ENCODE measurements at regions not wholly inside any gene's neighbourhood (a gene's known extent, or its start where the extent isn't known, plus 50 kb on each side); places are given as distances from the start of the nearest gene placed in this dataset.

GRCh38 chr5:61654876-61655275, 322.8 kb downstream of the ZSWIM6 start:
- Histone ChIP-seq H3K27me3 (ENCODE audit: insufficient read depth, low read length) (peaks cover 3% of the 10 kb centered on the region; the same call in 1 of the 2 replicates), H3K9me3 (ENCODE audit: insufficient read depth, low read depth, low read length) (no peaks in the 10 kb centered on the region), H3K4me1 (ENCODE audit: insufficient read depth, low read length) (peaks cover 12% of the 10 kb centered on the region), H3K36me3 (ENCODE audit: insufficient read depth, low read length) (no peaks in the 10 kb centered on the region), H3K9ac (ENCODE audit: low read depth, low read length) (no peak overlapping the region), H3K4me3 (ENCODE audit: low read length) (no peak overlapping the region), H3K27ac (ENCODE audit: low read depth, low read length) (no peak overlapping the region)
- 95% methylated on average over 2 of the region's 2 CpGs for WGBS

- Histone ChIP-seq H3K36me3 (ENCODE audit: insufficient read depth, low read length) (no peaks in the 10 kb centered on the region), H3K4me3 (ENCODE audit: low read length) (no peak overlapping the region), H3K9ac (ENCODE audit: low read depth, low read length) (no peak overlapping the region), H3K9me3 (ENCODE audit: insufficient read depth, low read depth, low read length) (no peaks in the 10 kb centered on the region), H3K27me3 (ENCODE audit: insufficient read depth, low read length) (peaks cover 8% of the 10 kb centered on the region; the same call in 1 of the 2 replicates), H3K4me1 (ENCODE audit: insufficient read depth, low read length) (peaks cover 13% of the 10 kb centered on the region), H3K27ac (ENCODE audit: low read depth, low read length) (no peak overlapping the region)
- WGBS: 95% methylated on average over 7 of the region's 7 CpGs
Measured at GRCh38 chr5:61657010-61657409, 325.0 kb downstream of the ZSWIM6 start.

GRCh38 chr5:61657686-61658085, 325.6 kb downstream of the ZSWIM6 start:
- Histone ChIP-seq H3K9ac (ENCODE audit: low read depth, low read length) (no peak overlapping the region), H3K4me3 (ENCODE audit: low read length) (no peak overlapping the region), H3K27me3 (ENCODE audit: insufficient read depth, low read length) (peaks cover 8% of the 10 kb centered on the region; the same call in 1 of the 2 replicates), H3K27ac (ENCODE audit: low read depth, low read length) (no peak overlapping the region), H3K9me3 (ENCODE audit: insufficient read depth, low read depth, low read length) (no peaks in the 10 kb centered on the region), H3K36me3 (ENCODE audit: insufficient read depth, low read length) (no peaks in the 10 kb centered on the region), H3K4me1 (ENCODE audit: insufficient read depth, low read length) (peaks cover 13% of the 10 kb centered on the region)
- 93% methylated on average over 3 of the region's 3 CpGs for WGBS

GRCh38 chr5:61658592-61659008, 326.5 kb downstream of the ZSWIM6 start:
- peak overlapping the region; percentile 22; the same call in 1 of the 2 replicates for H3K4me3 ChIP-seq (ENCODE audit: low read length)
- no peak overlapping the region for H3K9ac ChIP-seq (ENCODE audit: low read depth, low read length)
- H3K27ac ChIP-seq (ENCODE audit: low read depth, low read length): no peak overlapping the region; the same call in 1 of the 2 replicates
- peaks cover 13% of the 10 kb centered on the region for H3K4me1 ChIP-seq (ENCODE audit: insufficient read depth, low read length)
- WGBS: 40% methylated on average over 9 of the region's 9 CpGs
- peaks cover 8% of the 10 kb centered on the region; the same call in 1 of the 2 replicates for H3K27me3 ChIP-seq (ENCODE audit: insufficient read depth, low read length)
- H3K9me3 ChIP-seq (ENCODE audit: insufficient read depth, low read depth, low read length): no peaks in the 10 kb centered on the region
- no peaks in the 10 kb centered on the region for H3K36me3 ChIP-seq (ENCODE audit: insufficient read depth, low read length)

GRCh38 chr5:61659221-61659696, 327.2 kb downstream of the ZSWIM6 start:
- Histone ChIP-seq H3K4me3 (ENCODE audit: low read length) (peak overlapping the region; percentile 22), H3K9ac (ENCODE audit: low read depth, low read length) (no peak overlapping the region), H3K36me3 (ENCODE audit: insufficient read depth, low read length) (no peaks in the 10 kb centered on the region), H3K4me1 (ENCODE audit: insufficient read depth, low read length) (peaks cover 13% of the 10 kb centered on the region), H3K27me3 (ENCODE audit: insufficient read depth, low read length) (peaks cover 8% of the 10 kb centered on the region; the same call in 1 of the 2 replicates), H3K9me3 (ENCODE audit: insufficient read depth, low read depth, low read length) (no peaks in the 10 kb centered on the region), H3K27ac (ENCODE audit: low read depth, low read length) (no peak overlapping the region)
- WGBS: 45% methylated on average over 12 of the region's 13 CpGs

- Histone ChIP-seq H3K4me1 (ENCODE audit: insufficient read depth, low read length) (peaks cover 13% of the 10 kb centered on the region), H3K9me3 (ENCODE audit: insufficient read depth, low read depth, low read length) (no peaks in the 10 kb centered on the region), H3K9ac (ENCODE audit: low read depth, low read length) (no peak overlapping the region), H3K27me3 (ENCODE audit: insufficient read depth, low read length) (peaks cover 8% of the 10 kb centered on the region; the same call in 1 of the 2 replicates), H3K27ac (ENCODE audit: low read depth, low read length) (no peak overlapping the region), H3K4me3 (ENCODE audit: low read length) (no peak overlapping the region), H3K36me3 (ENCODE audit: insufficient read depth, low read length) (no peaks in the 10 kb centered on the region)
- 91% methylated on average over 5 of the region's 5 CpGs for WGBS
Measured at GRCh38 chr5:61662670-61663069, 330.6 kb downstream of the ZSWIM6 start.

GRCh38 chr5:61666064-61666621, 334.1 kb downstream of the ZSWIM6 start:
- no peaks in the 10 kb centered on the region for H3K9me3 ChIP-seq (ENCODE audit: insufficient read depth, low read depth, low read length)
- no peak overlapping the region for H3K9ac ChIP-seq (ENCODE audit: low read depth, low read length)
- no peaks in the 10 kb centered on the region for H3K36me3 ChIP-seq (ENCODE audit: insufficient read depth, low read length)
- 83% methylated on average over 6 of the region's 6 CpGs for WGBS
- no peaks in the 10 kb centered on the region for H3K27me3 ChIP-seq (ENCODE audit: insufficient read depth, low read length)
- no peaks in the 10 kb centered on the region for H3K4me1 ChIP-seq (ENCODE audit: insufficient read depth, low read length)
- H3K4me3 ChIP-seq (ENCODE audit: low read length): no peak overlapping the region
- H3K27ac ChIP-seq (ENCODE audit: low read depth, low read length): no peak overlapping the region

GRCh38 chr5:61667525-61668218, 335.6 kb downstream of the ZSWIM6 start:
- H3K36me3 ChIP-seq (ENCODE audit: insufficient read depth, low read length): no peaks in the 10 kb centered on the region
- no peak overlapping the region for H3K4me3 ChIP-seq (ENCODE audit: low read length)
- H3K4me1 ChIP-seq (ENCODE audit: insufficient read depth, low read length): no peaks in the 10 kb centered on the region
- no peaks in the 10 kb centered on the region for H3K9me3 ChIP-seq (ENCODE audit: insufficient read depth, low read depth, low read length)
- H3K27me3 ChIP-seq (ENCODE audit: insufficient read depth, low read length): no peaks in the 10 kb centered on the region
- no peak overlapping the region for H3K27ac ChIP-seq (ENCODE audit: low read depth, low read length)
- 94% methylated on average over 6 of the region's 6 CpGs for WGBS
- no peak overlapping the region for H3K9ac ChIP-seq (ENCODE audit: low read depth, low read length)

GRCh38 chr5:61669531-61669930, 337.5 kb downstream of the ZSWIM6 start:
- peaks cover 2% of the 10 kb centered on the region; the same call in 1 of the 2 replicates for H3K4me1 ChIP-seq (ENCODE audit: insufficient read depth, low read length)
- no peaks in the 10 kb centered on the region for H3K36me3 ChIP-seq (ENCODE audit: insufficient read depth, low read length)
- H3K27ac ChIP-seq (ENCODE audit: low read depth, low read length): no peak overlapping the region
- H3K4me3 ChIP-seq (ENCODE audit: low read length): no peak overlapping the region
- H3K9me3 ChIP-seq (ENCODE audit: insufficient read depth, low read depth, low read length): no peaks in the 10 kb centered on the region
- H3K27me3 ChIP-seq (ENCODE audit: insufficient read depth, low read length): no peaks in the 10 kb centered on the region
- WGBS: 90% methylated on average over 3 of the region's 3 CpGs
- H3K9ac ChIP-seq (ENCODE audit: low read depth, low read length): no peak overlapping the region

- H3K27ac ChIP-seq (ENCODE audit: low read depth, low read length): no peak overlapping the region
- no peak overlapping the region for H3K4me3 ChIP-seq (ENCODE audit: low read length)
- peaks cover 10% of the 10 kb centered on the region; the same call in 1 of the 2 replicates for H3K4me1 ChIP-seq (ENCODE audit: insufficient read depth, low read length)
- no peak overlapping the region for H3K9ac ChIP-seq (ENCODE audit: low read depth, low read length)
- no peaks in the 10 kb centered on the region for H3K36me3 ChIP-seq (ENCODE audit: insufficient read depth, low read length)
- WGBS: 97% methylated on average over 3 of the region's 4 CpGs
- no peaks in the 10 kb centered on the region for H3K9me3 ChIP-seq (ENCODE audit: insufficient read depth, low read depth, low read length)
- no peaks in the 10 kb centered on the region for H3K27me3 ChIP-seq (ENCODE audit: insufficient read depth, low read length)
Measured at GRCh38 chr5:61670941-61671340, 338.9 kb downstream of the ZSWIM6 start.

- Histone ChIP-seq H3K4me3 (ENCODE audit: low read length) (no peak overlapping the region), H3K27ac (ENCODE audit: low read depth, low read length) (no peak overlapping the region), H3K27me3 (ENCODE audit: insufficient read depth, low read length) (no peaks in the 10 kb centered on the region), H3K9ac (ENCODE audit: low read depth, low read length) (no peak overlapping the region), H3K36me3 (ENCODE audit: insufficient read depth, low read length) (no peaks in the 10 kb centered on the region), H3K4me1 (ENCODE audit: insufficient read depth, low read length) (peaks cover 10% of the 10 kb centered on the region; the same call in 1 of the 2 replicates), H3K9me3 (ENCODE audit: insufficient read depth, low read depth, low read length) (no peaks in the 10 kb centered on the region)
- WGBS: 90% methylated on average over 9 of the region's 9 CpGs
Measured at GRCh38 chr5:61673007-61673735, 341.1 kb downstream of the ZSWIM6 start.
